IMR-90 (cell line): ENCODE measurements at regions not wholly inside any gene's neighbourhood (a gene's known extent, or its start where the extent isn't known, plus 50 kb on each side); places are given as distances from the start of the nearest gene placed in this dataset.

Source experiments
- ATAC-seq: fragments of 200-7000 bp; cut with Tn5 transposase; 2 replicates; pipeline ENCODE4 v1.9.1; 2020; ENCODE audit warnings: low read depth, mild to moderate bottlenecking, moderate library complexity
- BruUV-seq: library from RNA; stranded (reverse); fragments of 400-500 nt; replicated peaks from 2 replicates; lab custom pipeline; 2021; lab: Mats Ljungman, UMichigan
- CTCF ChIA-PET: fragments of 300-600 bp; formaldehyde crosslinking; extraction: SDS; loops from one replicate; lab custom pipeline; 2021; ENCODE audit warnings: antibody characterized with exemption; lab: Yijun Ruan, JAX
- POLR2A ChIA-PET: fragments of 300-600 bp; sonication (Branson Sonifier 250); formaldehyde crosslinking; loops from one replicate; lab custom pipeline; 2022; ENCODE audit warnings: antibody characterized with exemption; ENCODE audit not compliant: unreplicated experiment; lab: Charles Lee
- DNase-seq: peaks from one replicate; pipeline ENCODE4 v3.0.0; 2013
- H2AFZ ChIP-seq: replicated peaks from 2 replicates; pipeline ENCODE3; 2013; ENCODE audit warnings: low read length, mild to moderate bottlenecking; ENCODE audit not compliant: poor library complexity
- H2AK5ac ChIP-seq: 2 replicates; pipeline ENCODE4 v1.6.1; 2013; ENCODE audit warnings: low read depth, low read length, inconsistent platforms
- H2AK9ac ChIP-seq: replicated peaks from 2 replicates; pipeline ENCODE3; 2013; ENCODE audit warnings: mild to moderate bottlenecking, low read depth, low read length, moderate library complexity; ENCODE audit not compliant: poor library complexity
- H2BK120ac ChIP-seq: 2 replicates; pipeline ENCODE4 v1.6.1; 2013; ENCODE audit warnings: low read depth, low read length, inconsistent platforms
- H2BK15ac ChIP-seq: 3 replicates; pipeline ENCODE4 v1.6.1; 2013; ENCODE audit warnings: low read depth, low read length, inconsistent platforms
- H2BK20ac ChIP-seq: 2 replicates; pipeline ENCODE4 v1.6.1; 2013; ENCODE audit warnings: low read depth, mild to moderate bottlenecking, inconsistent platforms, low read length, moderate library complexity
- H2BK5ac ChIP-seq: 2 replicates; pipeline ENCODE4 v1.6.1; 2013; ENCODE audit warnings: mild to moderate bottlenecking, low read depth, low read length, inconsistent platforms; ENCODE audit not compliant: poor library complexity, severe bottlenecking
- H3K14ac ChIP-seq: replicated peaks from 2 replicates; pipeline ENCODE4 v1.6.1; 2013; ENCODE audit warnings: low read depth, low read length, inconsistent platforms
- H3K18ac ChIP-seq: 2 replicates; pipeline ENCODE4 v1.6.1; 2013; ENCODE audit warnings: low read depth, low read length, control low read depth
- H3K23ac ChIP-seq: 2 replicates; pipeline ENCODE4 v1.6.1; 2013; ENCODE audit warnings: low read depth, low read length, inconsistent platforms
- H3K27ac ChIP-seq: 2 replicates; pipeline ENCODE4 v1.5.1; 2013; ENCODE audit warnings: mild to moderate bottlenecking, control low read depth, low read length; ENCODE audit not compliant: insufficient read depth
- H3K27me3 ChIP-seq: 2 replicates; pipeline ENCODE4 v1.6.1; 2013; ENCODE audit warnings: low read length; ENCODE audit not compliant: control insufficient read depth, insufficient read depth
- H3K36me3 ChIP-seq: 2 replicates; pipeline ENCODE4 v1.6.1; 2013; ENCODE audit warnings: low read length, mixed read lengths; ENCODE audit not compliant: control insufficient read depth, insufficient read depth
- H3K4ac ChIP-seq: 2 replicates; pipeline ENCODE4 v1.6.1; 2013; ENCODE audit warnings: low read depth, low read length, inconsistent platforms
- H3K4me1 ChIP-seq: 2 replicates; pipeline ENCODE4 v1.6.1; 2013; ENCODE audit warnings: low read length, mixed read lengths; ENCODE audit not compliant: control insufficient read depth, insufficient read depth
- H3K4me2 ChIP-seq: 2 replicates; pipeline ENCODE4 v1.6.1; 2013; ENCODE audit warnings: low read depth, mild to moderate bottlenecking, control low read depth, low read length, moderate library complexity
- H3K4me3 ChIP-seq: 2 replicates; pipeline ENCODE4 v1.5.1; 2013; ENCODE audit warnings: low read depth, mild to moderate bottlenecking, control low read depth, low read length, moderate library complexity; ENCODE audit not compliant: insufficient read depth
- H3K56ac ChIP-seq: 2 replicates; pipeline ENCODE4 v1.6.1; 2013; ENCODE audit warnings: low read length, inconsistent platforms; ENCODE audit not compliant: insufficient read depth; ENCODE audit errors: extremely low read depth
- H3K79me1 ChIP-seq, 2 experiments: 2 replicates each; pipeline ENCODE4 v1.6.1; 2013; ENCODE audit warnings: low read length in 2 of 2, inconsistent platforms in 1 of 2, low read depth in 1 of 2
- H3K9ac ChIP-seq: 2 replicates; pipeline ENCODE4 v1.6.1; 2013; ENCODE audit warnings: low read depth, low read length, control low read depth
- H3K9me1 ChIP-seq: 2 replicates; pipeline ENCODE4 v1.6.1; 2013; ENCODE audit warnings: low read length, inconsistent platforms; ENCODE audit not compliant: insufficient read depth
- H3K9me3 ChIP-seq: 2 replicates; pipeline ENCODE4 v1.6.1; 2013; ENCODE audit warnings: low read length; ENCODE audit not compliant: control insufficient read depth, insufficient read depth
- H4K20me1 ChIP-seq: 2 replicates; pipeline ENCODE4 v1.6.1; 2013; ENCODE audit warnings: low read length, inconsistent platforms; ENCODE audit not compliant: insufficient read depth
- H4K5ac ChIP-seq: 2 replicates; pipeline ENCODE4 v1.6.1; 2013; ENCODE audit warnings: mild to moderate bottlenecking, low read depth, low read length, control low read depth
- H4K8ac ChIP-seq, 2 experiments: 2 replicates each; pipeline ENCODE4 v1.6.1; 2013; ENCODE audit warnings: low read depth in 2 of 2, low read length in 2 of 2, control low read depth in 1 of 2, inconsistent platforms in 1 of 2
- H4K91ac ChIP-seq: 2 replicates; pipeline ENCODE4 v1.6.1; 2013; ENCODE audit warnings: low read depth, low read length, inconsistent platforms; ENCODE audit not compliant: insufficient read depth
- CEBPB ChIP-seq: IDR thresholded peaks from 2 replicates; pipeline ENCODE4 v1.6.1; 2012; ENCODE audit warnings: low read depth, low read length, improper control_type of control experiment
- CTCF ChIP-seq: conservative IDR thresholded peaks from 2 replicates; pipeline ENCODE4 v1.5.1; 2012; ENCODE audit warnings: mild to moderate bottlenecking, low read depth, low read length, improper control_type of control experiment
- MAFK ChIP-seq: IDR thresholded peaks from 2 replicates; pipeline ENCODE4 v1.6.1; 2012; ENCODE audit warnings: low read depth, low read length, improper control_type of control experiment
- MAZ ChIP-seq: IDR thresholded peaks from 2 replicates; pipeline ENCODE4 v1.6.1; 2012; ENCODE audit warnings: low read depth, mild to moderate bottlenecking, low read length, improper control_type of control experiment, moderate library complexity, borderline replicate concordance
- MXI1 ChIP-seq: IDR thresholded peaks from 2 replicates; pipeline ENCODE4 v1.6.1; 2012; ENCODE audit warnings: low read depth, mild to moderate bottlenecking, low read length, moderate library complexity, borderline replicate concordance
- RAD21 ChIP-seq: IDR thresholded peaks from 2 replicates; pipeline ENCODE4 v1.6.1; 2012; ENCODE audit warnings: low read length, improper control_type of control experiment
- RFX5 ChIP-seq: IDR thresholded peaks from 2 replicates; pipeline ENCODE4 v1.8.0; 2012; ENCODE audit warnings: low read depth, mild to moderate bottlenecking, low read length, moderate library complexity
- SMC3 ChIP-seq: fragments of 150-350 bp; IDR thresholded peaks from 2 replicates; pipeline ENCODE4 v1.6.1; 2016; ENCODE audit warnings: low read depth, mild to moderate bottlenecking, antibody characterized with exemption, low read length, moderate library complexity
- WGBS, 2 experiments: methylation state at CpG; one replicate each; pipeline versions ENCODE4 v1.1.5 to v1.1.7; 2013; ENCODE audit warnings: missing lambda C conversion rate in 2 of 2; ENCODE audit not compliant: insufficient read length in 1 of 2; ENCODE audit errors: extremely low coverage in 2 of 2; 5-methylcytosine and 5-hydroxymethylcytosine counted together
- dilution Hi-C: fragments of 300-500 bp; cut with HindIII; formaldehyde crosslinking; loops from one replicate; pipeline ENCODE4 v1.14.3; 2018; ENCODE audit warnings: low sequenced_read_pairs; ENCODE audit not compliant: unreplicated experiment
- in situ Hi-C: fragments of 300-500 bp; cut with MboI; formaldehyde crosslinking; loops from 3 replicates; pipeline ENCODE4 v1.14.3; 2019; ENCODE audit warnings: low sequenced_read_pairs, inconsistent platforms, mixed read lengths
- intact Hi-C: fragments of 100-400 bp; cut with micrococcal nuclease; formaldehyde crosslinking; loops from 2 replicates; pipeline ENCODE4 v1.10.0; 2022

- H3K23ac ChIP-seq = no peak overlapping the region
- intact Hi-C loops = no loop called here
- WGBS, 2 experiments = no CpG with 5 or more reads among the region's 5 CpGs
- H3K4ac ChIP-seq = no peak overlapping the region
- no peaks in the 10 kb centered on the region for H3K27me3 ChIP-seq
- no peak overlapping the region for H3K18ac ChIP-seq
- no peaks in the 10 kb centered on the region for H4K20me1 ChIP-seq
- dilution Hi-C loops = no loop called here
- H3K4me1 ChIP-seq = no peaks in the 10 kb centered on the region
- H3K56ac ChIP-seq = no peak overlapping the region
- no peak overlapping the region for H4K91ac ChIP-seq
- H3K4me3 ChIP-seq = no peak overlapping the region
- ATAC-seq = no peak
- no peak overlapping the region for H2AK5ac ChIP-seq
- in situ Hi-C loops = no loop called here
- no peak for TF ChIP-seq CEBPB
- no peak for TF ChIP-seq CTCF
- no peak for TF ChIP-seq MXI1
- TF ChIP-seq MAZ = no peak
- no peak for TF ChIP-seq RAD21
- TF ChIP-seq RFX5 = no peak
- no peak for TF ChIP-seq SMC3
- TF ChIP-seq MAFK = no peak
- H3K27ac ChIP-seq = no peak overlapping the region
- no peak overlapping the region for H3K4me2 ChIP-seq
- no peak overlapping the region for H2AK9ac ChIP-seq
- H2AFZ ChIP-seq = no peak overlapping the region
- no peak overlapping the region for H3K9ac ChIP-seq
- H2BK15ac ChIP-seq = no peak overlapping the region
- no peak overlapping the region for H2BK5ac ChIP-seq
- no TSS peak for BruUV-seq
- H2BK20ac ChIP-seq = no peak overlapping the region
- H3K79me1 ChIP-seq = no peaks in the 10 kb centered on the region
- no peak overlapping the region for H3K14ac ChIP-seq
- no peak overlapping the region for H4K5ac ChIP-seq
- H3K9me3 ChIP-seq = no peaks in the 10 kb centered on the region
- no peak for DNase-seq
- H2BK120ac ChIP-seq = no peak overlapping the region
- H3K36me3 ChIP-seq = no peaks in the 10 kb centered on the region
- ChIA-PET CTCF (no interaction called here), POLR2A (no interaction called here)
- no peaks in the 10 kb centered on the region for H3K9me1 ChIP-seq
- no peak overlapping the region for H4K8ac ChIP-seq
Measured at GRCh38 chr4:35534962-35535361, 709.4 kb downstream of the ARAP2 start.
